ENCODE measurements at regions not wholly inside any gene's neighbourhood (a gene's known extent, or its start where the extent isn't known, plus 50 kb on each side); places are given as distances from the start of the nearest gene placed in this dataset.

GRCh38 chr1:8239306-8240023 lies 78.4 kb upstream of the SLC45A1 start:
- Histone ChIP-seq H3K4me3 (replicated peaks; ENCODE audit: insufficient read depth, low read length) (no peak overlapping the region), H3K27me3 (ENCODE audit: insufficient read depth, poor library complexity, severe bottlenecking) (no peaks in the 10 kb centered on the region), H3K27ac (replicated peaks) (no peak overlapping the region)
- TF ChIP-seq SPI1 (IDR thresholded peaks at IDR 0.05; ENCODE audit: borderline replicate concordance, low read depth) (no peak), GABPA (IDR thresholded peaks at IDR 0.05; ENCODE audit: low read depth) (no peak), CTCF (IDR thresholded peaks at IDR 0.05; ENCODE audit: insufficient read depth, low read length) (no peak), POLR2AphosphoS5 (IDR thresholded peaks at IDR 0.05; ENCODE audit: low read depth) (no peak)
- TF ChIP-seq, protein P1, sequence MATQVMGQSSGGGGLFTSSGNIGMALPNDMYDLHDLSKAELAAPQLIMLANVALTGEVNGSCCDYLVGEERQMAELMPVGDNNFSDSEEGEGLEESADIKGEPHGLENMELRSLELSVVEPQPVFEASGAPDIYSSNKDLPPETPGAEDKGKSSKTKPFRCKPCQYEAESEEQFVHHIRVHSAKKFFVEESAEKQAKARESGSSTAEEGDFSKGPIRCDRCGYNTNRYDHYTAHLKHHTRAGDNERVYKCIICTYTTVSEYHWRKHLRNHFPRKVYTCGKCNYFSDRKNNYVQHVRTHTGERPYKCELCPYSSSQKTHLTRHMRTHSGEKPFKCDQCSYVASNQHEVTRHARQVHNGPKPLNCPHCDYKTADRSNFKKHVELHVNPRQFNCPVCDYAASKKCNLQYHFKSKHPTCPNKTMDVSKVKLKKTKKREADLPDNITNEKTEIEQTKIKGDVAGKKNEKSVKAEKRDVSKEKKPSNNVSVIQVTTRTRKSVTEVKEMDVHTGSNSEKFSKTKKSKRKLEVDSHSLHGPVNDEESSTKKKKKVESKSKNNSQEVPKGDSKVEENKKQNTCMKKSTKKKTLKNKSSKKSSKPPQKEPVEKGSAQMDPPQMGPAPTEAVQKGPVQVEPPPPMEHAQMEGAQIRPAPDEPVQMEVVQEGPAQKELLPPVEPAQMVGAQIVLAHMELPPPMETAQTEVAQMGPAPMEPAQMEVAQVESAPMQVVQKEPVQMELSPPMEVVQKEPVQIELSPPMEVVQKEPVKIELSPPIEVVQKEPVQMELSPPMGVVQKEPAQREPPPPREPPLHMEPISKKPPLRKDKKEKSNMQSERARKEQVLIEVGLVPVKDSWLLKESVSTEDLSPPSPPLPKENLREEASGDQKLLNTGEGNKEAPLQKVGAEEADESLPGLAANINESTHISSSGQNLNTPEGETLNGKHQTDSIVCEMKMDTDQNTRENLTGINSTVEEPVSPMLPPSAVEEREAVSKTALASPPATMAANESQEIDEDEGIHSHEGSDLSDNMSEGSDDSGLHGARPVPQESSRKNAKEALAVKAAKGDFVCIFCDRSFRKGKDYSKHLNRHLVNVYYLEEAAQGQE (IDR thresholded peaks at IDR 0.05; ENCODE audit: insufficient replicate concordance, low read depth) = no peak
- DNase-seq (ENCODE audit: low read depth in 1 of 2, low spot score in 1 of 2) = no peak

GRCh38 chr1:8239039-8239305 lies 78.9 kb upstream of the SLC45A1 start:
- Histone ChIP-seq H3K27ac (replicated peaks) (no peak overlapping the region), H3K27me3 (ENCODE audit: insufficient read depth, poor library complexity, severe bottlenecking) (no peaks in the 10 kb centered on the region), H3K4me3 (replicated peaks; ENCODE audit: insufficient read depth, low read length) (no peak overlapping the region)
- DNase-seq (ENCODE audit: low read depth in 1 of 2, low spot score in 1 of 2) = no peak
- TF ChIP-seq GABPA (IDR thresholded peaks at IDR 0.05; ENCODE audit: low read depth) = no peak
- TF ChIP-seq, protein P1 (IDR thresholded peaks at IDR 0.05; ENCODE audit: insufficient replicate concordance, low read depth) = no peak
- TF ChIP-seq CTCF (IDR thresholded peaks at IDR 0.05; ENCODE audit: insufficient read depth, low read length) = no peak
- TF ChIP-seq SPI1 (IDR thresholded peaks at IDR 0.05; ENCODE audit: borderline replicate concordance, low read depth) = no peak
- no peak for TF ChIP-seq POLR2AphosphoS5 (IDR thresholded peaks at IDR 0.05; ENCODE audit: low read depth)

GRCh38 chr1:8238141-8239038 lies 79.5 kb upstream of the SLC45A1 start:
- TF ChIP-seq CTCF (IDR thresholded peaks at IDR 0.05; ENCODE audit: insufficient read depth, low read length) (no peak), POLR2AphosphoS5 (IDR thresholded peaks at IDR 0.05; ENCODE audit: low read depth) (no peak), GABPA (IDR thresholded peaks at IDR 0.05; ENCODE audit: low read depth) (no peak), SPI1 (IDR thresholded peaks at IDR 0.05; ENCODE audit: borderline replicate concordance, low read depth) (no peak)
- TF ChIP-seq, protein P1 (IDR thresholded peaks at IDR 0.05; ENCODE audit: insufficient replicate concordance, low read depth) = no peak
- no peak overlapping the region for H3K27ac ChIP-seq (replicated peaks)
- no peak for DNase-seq (ENCODE audit: low read depth in 1 of 2, low spot score in 1 of 2)
- H3K27me3 ChIP-seq (ENCODE audit: insufficient read depth, poor library complexity, severe bottlenecking) = no peaks in the 10 kb centered on the region
- H3K4me3 ChIP-seq (replicated peaks; ENCODE audit: insufficient read depth, low read length) = no peak overlapping the region
